Upper lobe of left lung (tissue), 6 donors: ENCODE measurements at regions not wholly inside any gene's neighbourhood (a gene's known extent, or its start where the extent isn't known, plus 50 kb on each side); places are given as distances from the start of the nearest gene placed in this dataset.
"Not testable (repeated sequence)": the region's sequence is repeated elsewhere in the genome, so short reads cannot be mapped to it uniquely, and the experiment has no call there.

Source experiments
- ATAC-seq, 2 donors: fragments of 200-7000 bp; cut with Tn5 transposase; one replicate each; pipeline ENCODE4 v1.9.1; 2022; ENCODE audit warnings: mild to moderate bottlenecking in 2 of 2, moderate library complexity in 2 of 2; ENCODE audit not compliant: low FRiP score in 2 of 2
- DNase-seq, 2 donors: peaks; one replicate each; pipeline ENCODE4 v3.0.0-alpha.2; 2019 to 2020
- H3K27ac ChIP-seq, 4 donors: fragments of 200-600 bp; sonication (generic); one replicate each; pipeline ENCODE4 v1.5.1; 2016 to 2019
- H3K27me3 ChIP-seq, 4 donors: fragments of 200-600 bp; sonication (generic); one replicate each; pipeline ENCODE4 v1.5.1; 2017 to 2019
- H3K36me3 ChIP-seq, 4 donors: fragments of 200-600 bp; sonication (generic); one replicate each; pipeline ENCODE4 v1.5.1; 2016 to 2019
- H3K4me1 ChIP-seq, 4 donors: fragments of 200-600 bp; sonication (generic); one replicate each; pipeline ENCODE4 v1.5.1; 2018 to 2019
- H3K4me3 ChIP-seq, 4 donors: fragments of 200-600 bp; sonication (generic); one replicate each; pipeline ENCODE4 v1.5.1; 2017 to 2019; ENCODE audit warnings: mild to moderate bottlenecking in 2 of 4, moderate library complexity in 1 of 4
- H3K9me3 ChIP-seq, 4 donors: fragments of 200-600 bp; sonication (generic); one replicate each; pipeline ENCODE4 v1.5.1; 2018 to 2019
- CTCF ChIP-seq, 6 experiments: fragments of 450-650 bp in 4 of 6; fragments of 200-600 bp in 2 of 6; sonication (generic) in 2 of 6; IDR thresholded peaks; one replicate each; pipeline ENCODE4 v1.5.1; 2016 to 2019; ENCODE audit warnings: antibody characterized with exemption in 6 of 6
- EP300 ChIP-seq, 4 donors: sonication (generic); formaldehyde crosslinking; IDR thresholded peaks; one replicate each; pipeline ENCODE4 v1.5.1; 2017; ENCODE audit warnings: antibody characterized with exemption in 4 of 4, control low read depth in 2 of 4
- POLR2A ChIP-seq, 4 donors: fragments of 450-650 bp; IDR thresholded peaks; one replicate each; pipeline ENCODE4 v1.5.1; 2016 to 2017; ENCODE audit warnings: antibody characterized with exemption in 4 of 4, mild to moderate bottlenecking in 2 of 4
- POLR2AphosphoS5 ChIP-seq, 2 donors: sonication (generic); formaldehyde crosslinking; IDR thresholded peaks; one replicate each; pipeline ENCODE4 v1.5.1; 2017; ENCODE audit warnings: antibody characterized with exemption in 2 of 2
- WGBS, 2 donors: methylation state at CpG; one replicate each; pipeline ENCODE4 v1.1.5; 2017 to 2018; 5-methylcytosine and 5-hydroxymethylcytosine counted together
- donor health status: DM: no; HTN: no; CAD: no; lungs with moderate emphysema.
- donor health status: DM: no; HTN: yes; CAD: no; lungs with severe emphysema.

- ATAC-seq = no peak
- no peak overlapping the region for H3K4me3 ChIP-seq
- TF ChIP-seq POLR2AphosphoS5 (IDR thresholded peaks at IDR 0.05) (no peak), CTCF (IDR thresholded peaks at IDR 0.05) (no peak), POLR2A (IDR thresholded peaks at IDR 0.05) (no peak), EP300 (IDR thresholded peaks at IDR 0.05) (no peak)
- no peak for DNase-seq
- no peaks in the 10 kb centered on the region for H3K9me3 ChIP-seq
- H3K27ac ChIP-seq = no peak overlapping the region
- no peaks in the 10 kb centered on the region for H3K27me3 ChIP-seq
- no peaks in the 10 kb centered on the region for H3K4me1 ChIP-seq
- no peaks in the 10 kb centered on the region for H3K36me3 ChIP-seq
Observed at GRCh38 chr10:65042496-65042895, 1521.3 kb downstream of the REEP3 start.

- 50 to 68% methylated on average over 1 of the region's 1 CpG for WGBS, 2 donors
- H3K27ac ChIP-seq = no peak overlapping the region
- TF ChIP-seq POLR2AphosphoS5 (IDR thresholded peaks at IDR 0.05) (no peak), POLR2A (IDR thresholded peaks at IDR 0.05) (no peak), EP300 (IDR thresholded peaks at IDR 0.05) (no peak), CTCF (IDR thresholded peaks at IDR 0.05) (no peak)
- no peaks in the 10 kb centered on the region for H3K9me3 ChIP-seq
- H3K27me3 ChIP-seq = no peaks in the 10 kb centered on the region
- H3K36me3 ChIP-seq = no peaks in the 10 kb centered on the region
- no peaks in the 10 kb centered on the region for H3K4me1 ChIP-seq
- DNase-seq = no peak
- no peak overlapping the region for H3K4me3 ChIP-seq
- no peak for ATAC-seq
Observed at GRCh38 chr10:65046831-65047230, 1525.6 kb downstream of the REEP3 start.

GRCh38 chr10:65052111-65052510 is 1530.9 kb downstream of the REEP3 start:
- not testable (repeated sequence) for H3K27me3 ChIP-seq, H3K4me3 ChIP-seq, ATAC-seq, H3K27ac ChIP-seq, H3K9me3 ChIP-seq, H3K36me3 ChIP-seq, H3K4me1 ChIP-seq
- DNase-seq = peak in 1 of 2 donors; percentile 67
- 90 to 95% methylated on average over 11 to 16 of the region's 22 CpGs for WGBS, 2 donors

GRCh38 chr10:65053397-65053796 is 1532.2 kb downstream of the REEP3 start:
- not testable (repeated sequence) for H3K9me3 ChIP-seq, H3K4me1 ChIP-seq, H3K27me3 ChIP-seq, H3K27ac ChIP-seq, H3K4me3 ChIP-seq, H3K36me3 ChIP-seq, ATAC-seq
- DNase-seq = peak in 1 of 2 donors; percentile 68
- 91 to 94% methylated on average over 17 to 18 of the region's 18 CpGs for WGBS, 2 donors

GRCh38 chr10:65053831-65054351 is 1532.7 kb downstream of the REEP3 start:
- not testable (repeated sequence) for H3K27ac ChIP-seq, H3K4me1 ChIP-seq, H3K27me3 ChIP-seq, H3K4me3 ChIP-seq, ATAC-seq, H3K9me3 ChIP-seq, H3K36me3 ChIP-seq
- whole genome bisulfite sequencing, 2 donors = 78 to 96% methylated on average over 4 to 24 of the region's 46 CpGs
- peak in 1 of 2 donors; percentile 76 for DNase-seq

- DNase-seq = not testable (repeated sequence)
- WGBS, 2 donors = 81 to 92% methylated on average over 11 to 12 of the region's 12 CpGs
- ATAC-seq = peak in 1 of 2 donors; percentile 49
Observed at GRCh38 chr10:65054701-65055100, 1533.5 kb downstream of the REEP3 start.

GRCh38 chr10:65065278-65065677 is 1544.1 kb downstream of the REEP3 start:
- ATAC-seq = no peak
- H3K27me3 ChIP-seq = no peaks in the 10 kb centered on the region
- DNase-seq = no peak
- H3K4me3 ChIP-seq = no peak overlapping the region
- H3K27ac ChIP-seq = no peak overlapping the region
- no peaks in the 10 kb centered on the region for H3K9me3 ChIP-seq
- 82 to 83% methylated on average over 1 of the region's 1 CpG for WGBS, 2 donors
- H3K36me3 ChIP-seq = no peaks in the 10 kb centered on the region
- H3K4me1 ChIP-seq = no peaks in the 10 kb centered on the region
- TF ChIP-seq EP300 (IDR thresholded peaks at IDR 0.05) = no peak
- TF ChIP-seq CTCF (IDR thresholded peaks at IDR 0.05) = no peak
- no peak for TF ChIP-seq POLR2AphosphoS5 (IDR thresholded peaks at IDR 0.05)

More at GRCh38 chr10:65054701-65055100, 1533.5 kb downstream of the REEP3 start:
- H3K4me1 ChIP-seq, H3K27me3 ChIP-seq, H3K4me3 ChIP-seq, H3K27ac ChIP-seq, H3K36me3 ChIP-seq, H3K9me3 ChIP-seq: not testable (repeated sequence)
